T-helper 22 cell (primary cell): ENCODE measurements at regions not wholly inside any gene's neighbourhood (a gene's known extent, or its start where the extent isn't known, plus 50 kb on each side); places are given as distances from the start of the nearest gene placed in this dataset.

Experiments
- DNase-seq: peaks from one replicate; pipeline ENCODE4 v3.0.0-alpha.2; 2020; ENCODE audit warnings: low read depth

- DNase-seq, result no peak
Observed at GRCh38 chr11:112513417-112513816, 252.8 kb upstream of the PLET1 start.

- DNase-seq, result no peak
Observed at GRCh38 chr11:112514011-112514740, 253.5 kb upstream of the PLET1 start.

- DNase-seq, result no peak
Observed at GRCh38 chr11:112516261-112516660, 255.6 kb upstream of the PLET1 start.

GRCh38 chr11:112516755-112517154 is 256.1 kb upstream of the PLET1 start:
- DNase-seq, result no peak

GRCh38 chr11:112518371-112518770 is 257.7 kb upstream of the PLET1 start:
- DNase-seq, result no peak

- DNase-seq, result no peak
Observed at GRCh38 chr11:112519751-112520150, 259.1 kb upstream of the PLET1 start.

- DNase-seq, result no peak
Observed at GRCh38 chr11:112520354-112520753, 259.7 kb upstream of the PLET1 start.

- DNase-seq, result no peak
Observed at GRCh38 chr11:112522536-112522935, 261.9 kb upstream of the PLET1 start.

GRCh38 chr11:112523031-112523430 is 262.4 kb upstream of the PLET1 start:
- no peak for DNase-seq

- DNase-seq, result no peak
Observed at GRCh38 chr11:112523477-112523876, 262.8 kb upstream of the PLET1 start.

- DNase-seq, result no peak
Observed at GRCh38 chr11:112523951-112524350, 263.3 kb upstream of the PLET1 start.

GRCh38 chr11:112524798-112525197 is 264.1 kb upstream of the PLET1 start:
- DNase-seq, result no peak

GRCh38 chr11:112525270-112525669 is 264.6 kb upstream of the PLET1 start:
- no peak for DNase-seq

- no peak for DNase-seq
Observed at GRCh38 chr11:112525844-112526590, 265.4 kb upstream of the PLET1 start.

GRCh38 chr11:112526699-112527416 is 266.2 kb upstream of the PLET1 start:
- no peak for DNase-seq

GRCh38 chr11:112529071-112529470 is 268.4 kb upstream of the PLET1 start:
- DNase-seq, result no peak

- DNase-seq, result no peak
Observed at GRCh38 chr11:112532506-112532905, 271.8 kb upstream of the PLET1 start.

- no peak for DNase-seq
Observed at GRCh38 chr11:112533682-112534081, 273.0 kb upstream of the PLET1 start.

- DNase-seq, result no peak
Observed at GRCh38 chr11:112534208-112534607, 273.5 kb upstream of the PLET1 start.

GRCh38 chr11:112537026-112537425 is 276.4 kb upstream of the PLET1 start:
- DNase-seq, result no peak

GRCh38 chr11:112537846-112538330 is 277.2 kb upstream of the PLET1 start:
- no peak for DNase-seq

- no peak for DNase-seq
Observed at GRCh38 chr11:112538534-112539280, 278.0 kb upstream of the PLET1 start.
